H9 (cell line): ENCODE measurements at regions not wholly inside any gene's neighbourhood (a gene's known extent, or its start where the extent isn't known, plus 50 kb on each side); places are given as distances from the start of the nearest gene placed in this dataset.

Experiments used
- DNase-seq: peaks from one replicate; pipeline ENCODE4 v3.0.0-alpha.2; 2017
- H2AFZ ChIP-seq: one replicate; pipeline ENCODE4 v1.6.1; 2013; ENCODE audit warnings: mild to moderate bottlenecking, low read length, control low read depth, moderate library complexity
- H2AK5ac ChIP-seq: 2 replicates; pipeline ENCODE4 v1.6.1; 2013; ENCODE audit warnings: low read length, control low read depth, mixed read lengths; ENCODE audit not compliant: insufficient read length
- H2BK120ac ChIP-seq: one replicate; pipeline ENCODE4 v1.6.1; 2013; ENCODE audit warnings: low read depth, mild to moderate bottlenecking, low read length, control low read depth, inconsistent platforms; ENCODE audit not compliant: poor library complexity, severe bottlenecking
- H2BK12ac ChIP-seq: 2 replicates; pipeline ENCODE4 v1.6.1; 2013; ENCODE audit warnings: low read length, control low read depth, mixed read lengths, low read depth; ENCODE audit not compliant: insufficient read length
- H2BK15ac ChIP-seq: 2 replicates; pipeline ENCODE4 v1.6.1; 2013; ENCODE audit warnings: low read depth, low read length, control low read depth
- H2BK20ac ChIP-seq: one replicate; pipeline ENCODE4 v1.6.1; 2013; ENCODE audit warnings: low read depth, mild to moderate bottlenecking, low read length, control low read depth, inconsistent platforms; ENCODE audit not compliant: poor library complexity, severe bottlenecking
- H2BK5ac ChIP-seq: 2 replicates; pipeline ENCODE4 v1.6.1; 2013; ENCODE audit warnings: low read length, control low read depth, mixed read lengths; ENCODE audit not compliant: insufficient read length
- H3K14ac ChIP-seq: 2 replicates; pipeline ENCODE4 v1.6.1; 2013; ENCODE audit warnings: low read length, control low read depth; ENCODE audit not compliant: insufficient read depth
- H3K18ac ChIP-seq: 2 replicates; pipeline ENCODE4 v1.6.1; 2013; ENCODE audit warnings: low read depth, mild to moderate bottlenecking, mixed read lengths, low read length, control low read depth; ENCODE audit not compliant: insufficient read length
- H3K23ac ChIP-seq: 2 replicates; pipeline ENCODE4 v1.6.1; 2013; ENCODE audit warnings: low read length, control low read depth, mixed read lengths, low read depth; ENCODE audit not compliant: insufficient read length
- H3K23me2 ChIP-seq: 2 replicates; pipeline ENCODE4 v1.6.1; 2013; ENCODE audit warnings: low read depth, mild to moderate bottlenecking, mixed read lengths, low read length, control low read depth; ENCODE audit not compliant: insufficient read length, poor library complexity, severe bottlenecking
- H3K27ac ChIP-seq: 2 replicates; pipeline ENCODE4 v1.5.1; 2013; ENCODE audit warnings: low read length, control low read depth, mixed read lengths, low read depth; ENCODE audit not compliant: insufficient read length
- H3K27me3 ChIP-seq: 2 replicates; pipeline ENCODE4 v1.6.1; 2013; ENCODE audit warnings: low read length, control low read depth, inconsistent platforms; ENCODE audit not compliant: insufficient read depth
- H3K4ac ChIP-seq: 2 replicates; pipeline ENCODE4 v1.6.1; 2013; ENCODE audit warnings: low read depth, mild to moderate bottlenecking, control low read depth, inconsistent platforms, low read length, moderate library complexity
- H3K4me1 ChIP-seq: 2 replicates; pipeline ENCODE4 v1.6.1; 2013; ENCODE audit warnings: low read length, control low read depth, inconsistent platforms; ENCODE audit not compliant: insufficient read depth
- H3K4me2 ChIP-seq: 2 replicates; pipeline ENCODE4 v1.6.1; 2013; ENCODE audit warnings: low read length, control low read depth, mixed read lengths; ENCODE audit not compliant: insufficient read length, insufficient read depth
- H3K56ac ChIP-seq: 2 replicates; pipeline ENCODE4 v1.6.1; 2013; ENCODE audit warnings: low read depth, mild to moderate bottlenecking, mixed read lengths, low read length, control low read depth; ENCODE audit not compliant: insufficient read length
- H3K79me1 ChIP-seq: 2 replicates; pipeline ENCODE4 v1.6.1; 2013; ENCODE audit warnings: low read depth, mild to moderate bottlenecking, moderate library complexity, low read length, control low read depth, inconsistent platforms; ENCODE audit not compliant: insufficient read depth, poor library complexity, severe bottlenecking
- H3K79me2 ChIP-seq: 2 replicates; pipeline ENCODE4 v1.6.1; 2013; ENCODE audit warnings: low read length, control low read depth, inconsistent platforms; ENCODE audit not compliant: insufficient read depth
- H3K9ac ChIP-seq: 2 replicates; pipeline ENCODE4 v1.6.1; 2013; ENCODE audit warnings: low read length, control low read depth, mixed read lengths; ENCODE audit not compliant: insufficient read length; ENCODE audit errors: extremely low read depth
- H3K9me3 ChIP-seq: one replicate; pipeline ENCODE4 v1.6.1; 2013; ENCODE audit warnings: low read depth, low read length, inconsistent platforms; ENCODE audit not compliant: control insufficient read depth
- H3T11ph ChIP-seq: one replicate; pipeline ENCODE4 v1.6.1; 2013; ENCODE audit warnings: mild to moderate bottlenecking, low read length, control low read depth, inconsistent platforms
- H4K20me1 ChIP-seq: one replicate; pipeline ENCODE4 v1.6.1; 2013; ENCODE audit not compliant: control insufficient read depth, insufficient read length, insufficient read depth
- H4K5ac ChIP-seq: 2 replicates; pipeline ENCODE4 v1.6.1; 2013; ENCODE audit warnings: low read depth, mild to moderate bottlenecking, mixed read lengths, low read length, control low read depth; ENCODE audit not compliant: insufficient read length
- H4K8ac ChIP-seq: replicated peaks from 2 replicates; pipeline ENCODE4 v1.6.1; 2013; ENCODE audit warnings: low read length, control low read depth, mixed read lengths, low read depth; ENCODE audit not compliant: insufficient read length
- H4K91ac ChIP-seq: 2 replicates; pipeline ENCODE4 v1.6.1; 2013; ENCODE audit warnings: low read depth, mild to moderate bottlenecking, moderate library complexity, mixed read lengths, low read length, control low read depth; ENCODE audit not compliant: insufficient read length
- H3K27ac Mint-ChIP-seq, 3 experiments: 2 replicates in 2 of 3; 3 replicates in 1 of 3; pipeline ENCODE4 v1.8.0; 2020 to 2021; ENCODE audit warnings: mixed read lengths in 3 of 3, mild to moderate bottlenecking in 1 of 3, moderate library complexity in 1 of 3
- H3K27me3 Mint-ChIP-seq: 2 replicates; pipeline ENCODE4 v1.8.0; 2021; ENCODE audit warnings: low read depth, mild to moderate bottlenecking, moderate library complexity, mixed read lengths
- H3K36me3 Mint-ChIP-seq, 3 experiments: 2 replicates in 2 of 3; 3 replicates in 1 of 3; pipeline ENCODE4 v1.8.0; 2020 to 2021; ENCODE audit warnings: low read depth in 3 of 3, mixed read lengths in 3 of 3; ENCODE audit not compliant: insufficient read depth in 1 of 3
- H3K4me1 Mint-ChIP-seq, 2 experiments: 2 replicates each; pipeline ENCODE4 v1.8.0; 2020; ENCODE audit warnings: mixed read lengths in 2 of 2
- H3K4me3 Mint-ChIP-seq, 2 experiments: 2 replicates in 1 of 2; 3 replicates in 1 of 2; pipeline ENCODE4 v1.8.0; 2020 to 2021; ENCODE audit warnings: mild to moderate bottlenecking in 2 of 2, mixed read lengths in 2 of 2, moderate library complexity in 1 of 2
- H3K9me3 Mint-ChIP-seq, 2 experiments: 2 replicates in 1 of 2; 3 replicates in 1 of 2; pipeline ENCODE4 v1.8.0; 2020; ENCODE audit warnings: mild to moderate bottlenecking in 2 of 2, mixed read lengths in 2 of 2, moderate library complexity in 1 of 2
- CTCF ChIP-seq: fragments of 200-600 bp; sonication (generic); conservative IDR thresholded peaks from 3 replicates; pipeline ENCODE4 v1.8.0; 2021; ENCODE audit warnings: antibody characterized with exemption, mild to moderate bottlenecking
- WGBS: extraction: QIAGEN DNeasy Blood & Tissue Kit; methylation state at CpG from one replicate; pipeline ENCODE4 v1.1.7; 2013; ENCODE audit warnings: missing lambda C conversion rate, low lambda C conversion rate, mixed read lengths; ENCODE audit not compliant: insufficient read length; ENCODE audit errors: extremely low coverage; 5-methylcytosine and 5-hydroxymethylcytosine counted together

GRCh38 chr6:112774319-112774718 lies 427.2 kb downstream of the RFPL4B start:
- Histone ChIP-seq H3K79me2 (no peaks in the 10 kb centered on the region), H4K5ac (no peak overlapping the region), H2BK5ac (no peak overlapping the region), H2BK20ac (no peak overlapping the region), H2AK5ac (no peak overlapping the region), H3T11ph (no peak overlapping the region), H4K91ac (no peak overlapping the region), H3K23ac (no peak overlapping the region), H3K14ac (no peak overlapping the region), H3K27ac (no peak overlapping the region), H3K4me2 (no peak overlapping the region), H3K4me1 (no peaks in the 10 kb centered on the region), H3K27me3 (no peaks in the 10 kb centered on the region), H2AFZ (no peak overlapping the region), H3K56ac (no peak overlapping the region), H3K23me2 (no peaks in the 10 kb centered on the region), H4K8ac (no peak overlapping the region), H2BK15ac (no peak overlapping the region), H3K9me3 (no peaks in the 10 kb centered on the region), H3K79me1 (no peaks in the 10 kb centered on the region), H4K20me1 (no peaks in the 10 kb centered on the region), H3K9ac (no peak overlapping the region), H3K18ac (no peak overlapping the region), H3K4ac (no peak overlapping the region), H2BK12ac (no peak overlapping the region), H2BK120ac (no peak overlapping the region)
- H3K36me3 Mint-ChIP-seq: no peaks in the 10 kb centered on the region
- 0 out of 5 replicates have a peak, but pooled peaks cover 0 to 4% of the 10 kb centered on the region in 2 experiments for H3K9me3 Mint-ChIP-seq
- no CpG with 5 or more reads among the region's 4 CpGs for WGBS
- no peak overlapping the region for H3K4me3 Mint-ChIP-seq
- H3K4me1 Mint-ChIP-seq: no peaks in the 10 kb centered on the region; a peak in 1 of 4 replicates
- H3K27ac Mint-ChIP-seq: no peak overlapping the region
- no peaks in the 10 kb centered on the region for H3K27me3 Mint-ChIP-seq
- DNase-seq: no peak
- no peak for TF ChIP-seq CTCF
